GM23248 (cell line): ENCODE measurements at regions not wholly inside any gene's neighbourhood (a gene's known extent, or its start where the extent isn't known, plus 50 kb on each side); places are given as distances from the start of the nearest gene placed in this dataset.

Source experiments
- DNase-seq: peaks from one replicate; pipeline ENCODE4 v3.0.0-alpha.2; 2015
- H2AFZ ChIP-seq: fragments of 200-600 bp; sonication (generic); 2 replicates; pipeline ENCODE4 v1.6.1; 2016; ENCODE audit warnings: antibody characterized with exemption
- H3F3A ChIP-seq: fragments of 200-600 bp; sonication (generic); 2 replicates; pipeline ENCODE4 v1.6.1; 2016; ENCODE audit warnings: mild to moderate bottlenecking, antibody characterized with exemption, mixed run types; ENCODE audit not compliant: insufficient read depth
- H3K27ac ChIP-seq: fragments of 200-600 bp; sonication (generic); 2 replicates; pipeline ENCODE4 v1.5.1; 2016; ENCODE audit warnings: mild to moderate bottlenecking
- H3K27me3 ChIP-seq: fragments of 200-600 bp; sonication (generic); replicated peaks from 2 replicates; pipeline ENCODE4 v1.6.1; 2016; ENCODE audit warnings: mild to moderate bottlenecking; ENCODE audit not compliant: insufficient read depth
- H3K36me3 ChIP-seq: fragments of 200-600 bp; sonication (generic); 2 replicates; pipeline ENCODE4 v1.6.1; 2016; ENCODE audit warnings: low read depth, mild to moderate bottlenecking
- H3K4me1 ChIP-seq: fragments of 200-600 bp; sonication (generic); 2 replicates; pipeline ENCODE4 v1.6.1; 2016; ENCODE audit warnings: mild to moderate bottlenecking; ENCODE audit not compliant: insufficient read depth
- H3K4me2 ChIP-seq: fragments of 200-600 bp; sonication (generic); one replicate; pipeline ENCODE4 v1.6.1; 2016; ENCODE audit warnings: mild to moderate bottlenecking; ENCODE audit not compliant: unreplicated experiment
- H3K4me3 ChIP-seq: fragments of 200-600 bp; sonication (generic); 2 replicates; pipeline ENCODE4 v1.5.1; 2016; ENCODE audit warnings: mild to moderate bottlenecking
- H3K79me2 ChIP-seq: fragments of 200-600 bp; sonication (generic); 2 replicates; pipeline ENCODE4 v1.6.1; 2016; ENCODE audit warnings: mild to moderate bottlenecking; ENCODE audit not compliant: insufficient read depth
- H3K9ac ChIP-seq: fragments of 200-600 bp; sonication (generic); 2 replicates; pipeline ENCODE4 v1.6.1; 2016; ENCODE audit warnings: mild to moderate bottlenecking
- H3K9me2 ChIP-seq: fragments of 200-600 bp; sonication (generic); 2 replicates; pipeline ENCODE4 v1.6.1; 2016; ENCODE audit warnings: mixed run types, mild to moderate bottlenecking, moderate library complexity; ENCODE audit not compliant: insufficient read depth
- H3K9me3 ChIP-seq: fragments of 200-600 bp; sonication (generic); one replicate; pipeline ENCODE4 v1.6.1; 2017; ENCODE audit warnings: low read depth
- H4K20me1 ChIP-seq: fragments of 200-600 bp; sonication (generic); 2 replicates; pipeline ENCODE4 v1.6.0; 2016; ENCODE audit not compliant: insufficient read depth
- EZH2 ChIP-seq: fragments of 200-600 bp; sonication (generic); IDR thresholded peaks from 2 replicates; pipeline ENCODE4 v1.6.1; 2018; ENCODE audit warnings: antibody characterized with exemption, mild to moderate bottlenecking; ENCODE audit not compliant: insufficient read depth, poor library complexity, severe bottlenecking
- EZH2phosphoT487 ChIP-seq: fragments of 200-600 bp; sonication (generic); IDR thresholded peaks from 2 replicates; pipeline ENCODE4 v1.6.1; 2018; ENCODE audit warnings: antibody characterized with exemption, moderate library complexity, mild to moderate bottlenecking, low read depth; ENCODE audit not compliant: insufficient read depth
- WGBS, 2 experiments: methylation state at CpG; one replicate each; pipeline ENCODE4 v1.1.6; 2015 to 2017; ENCODE audit warnings: low lambda C conversion rate in 2 of 2, low coverage in 1 of 2; ENCODE audit errors: missing lambda C conversion rate in 2 of 2; 5-methylcytosine and 5-hydroxymethylcytosine counted together
- in situ Hi-C: fragments of 300-500 bp; cut with MboI; formaldehyde crosslinking; loops from 2 replicates; pipeline ENCODE4 v1.15.0; 2020

DNA sequence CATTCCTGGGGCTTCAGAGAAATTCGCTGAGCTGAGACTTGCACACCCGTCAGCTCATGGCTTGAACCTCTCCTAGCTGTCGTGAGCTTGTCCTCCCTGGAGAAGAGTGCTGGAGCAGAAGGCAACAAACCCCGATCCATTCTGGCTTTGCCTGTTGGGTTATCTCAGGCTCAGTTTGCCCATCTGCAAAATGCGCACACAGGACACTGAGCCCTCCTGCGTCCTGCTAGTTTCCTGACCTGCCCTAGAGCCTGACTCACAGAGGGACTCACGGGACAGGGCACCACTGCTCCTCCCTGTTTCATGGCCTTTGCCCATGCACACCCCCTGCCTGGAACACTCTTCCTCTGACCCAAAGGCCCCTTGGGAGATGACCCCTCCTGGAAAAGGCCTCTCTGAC is 365.0 kb downstream of the MN1 start:
- Histone ChIP-seq H3K27ac (no peak overlapping the region), H3K9me3 (no peaks in the 10 kb centered on the region), H3K9ac (no peak overlapping the region), H4K20me1 (no peaks in the 10 kb centered on the region), H2AFZ (no peak overlapping the region), H3K27me3 (no peaks in the 10 kb centered on the region), H3F3A (no peaks in the 10 kb centered on the region; the same call in 1 of the 2 replicates), H3K36me3 (no peaks in the 10 kb centered on the region), H3K4me1 (peaks cover 16% of the 10 kb centered on the region), H3K79me2 (no peaks in the 10 kb centered on the region), H3K4me3 (no peak overlapping the region), H3K4me2 (no peak overlapping the region), H3K9me2 (no peaks in the 10 kb centered on the region)
- WGBS, 2 experiments: 93 to 94% methylated on average over 7 of the region's 7 CpGs
- TF ChIP-seq EZH2 (no peak), EZH2phosphoT487 (no peak)
- in situ Hi-C loops: no loop called here
- DNase-seq: no peak

- WGBS, 2 experiments: 79 to 81% methylated on average over 4 of the region's 4 CpGs
- H2AFZ ChIP-seq: no peak overlapping the region
- TF ChIP-seq EZH2phosphoT487: no peak
- TF ChIP-seq EZH2: no peak
Measured at GRCh38 chr22:27437570-27437969, 364.0 kb downstream of the MN1 start.

DNA sequence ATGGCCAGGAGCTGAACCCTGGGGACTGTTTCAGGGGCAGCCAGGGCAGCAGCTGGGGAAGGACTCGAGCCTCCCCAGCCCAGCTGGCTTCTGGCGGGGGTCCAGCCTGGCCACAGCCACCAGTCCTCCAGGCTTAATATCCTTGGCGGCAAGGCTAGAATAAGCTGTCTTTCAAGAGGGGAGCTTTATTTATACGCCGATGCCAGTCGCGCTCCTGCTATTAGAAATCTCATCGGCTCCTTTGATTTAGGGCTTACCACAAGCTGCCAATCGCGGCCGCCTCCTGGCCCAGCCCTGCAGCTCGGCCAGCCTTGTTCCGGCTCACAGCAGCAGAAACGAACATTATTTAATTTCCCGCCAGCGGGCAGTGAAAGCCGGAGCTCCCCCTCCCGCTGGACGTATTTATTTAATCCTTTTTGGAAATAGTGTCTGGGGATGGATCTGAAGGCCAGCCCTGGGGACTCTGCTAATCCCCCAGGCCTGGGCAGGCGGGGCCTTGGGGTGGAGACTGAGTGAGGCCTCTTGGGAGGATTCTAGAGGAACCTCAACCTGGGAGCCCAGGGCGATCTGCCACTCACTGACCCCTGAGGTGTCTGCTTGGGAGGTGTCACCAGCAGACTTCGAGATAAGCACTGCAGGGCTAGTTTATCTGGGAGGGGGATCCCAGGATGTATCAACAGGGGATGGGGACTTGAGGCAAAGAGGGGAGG is 363.1 kb downstream of the MN1 start:
- Histone ChIP-seq H3K79me2 (no peaks in the 10 kb centered on the region), H3K9me2 (no peaks in the 10 kb centered on the region), H3K4me3 (no peak overlapping the region), H4K20me1 (no peaks in the 10 kb centered on the region), H3K27me3 (no peaks in the 10 kb centered on the region), H3K9me3 (no peaks in the 10 kb centered on the region), H3K4me1 (peaks cover 16% of the 10 kb centered on the region), H3K27ac (no peak overlapping the region), H3F3A (no peaks in the 10 kb centered on the region; the same call in 1 of the 2 replicates), H2AFZ (peak overlapping the region; percentile 55), H3K36me3 (no peaks in the 10 kb centered on the region), H3K4me2 (peak overlapping the region; percentile 15), H3K9ac (peak overlapping the region; percentile 3; the same call in 1 of the 2 replicates)
- 19 to 21% methylated on average over 22 of the region's 22 CpGs for WGBS, 2 experiments
- TF ChIP-seq EZH2 (no peak), EZH2phosphoT487 (no peak)
- in situ Hi-C loops: no loop called here
- DNase-seq: peak; percentile 57

More at GRCh38 chr22:27437570-27437969, 364.0 kb downstream of the MN1 start:
- H4K20me1 ChIP-seq: no peaks in the 10 kb centered on the region
- no peaks in the 10 kb centered on the region for H3K9me3 ChIP-seq
- no peak for DNase-seq
- H3K27me3 ChIP-seq: no peaks in the 10 kb centered on the region
- peaks cover 16% of the 10 kb centered on the region for H3K4me1 ChIP-seq
- H3K4me2 ChIP-seq: no peak overlapping the region
- H3K36me3 ChIP-seq: no peaks in the 10 kb centered on the region
- in situ Hi-C loops: no loop called here
- no peaks in the 10 kb centered on the region for H3K79me2 ChIP-seq
- no peak overlapping the region for H3K27ac ChIP-seq
- no peaks in the 10 kb centered on the region; the same call in 1 of the 2 replicates for H3F3A ChIP-seq
- H3K9ac ChIP-seq: no peak overlapping the region
- H3K4me3 ChIP-seq: no peak overlapping the region
- H3K9me2 ChIP-seq: no peaks in the 10 kb centered on the region

- in situ Hi-C loops: no loop called here
- Histone ChIP-seq H3K9me3 (no peaks in the 10 kb centered on the region), H4K20me1 (no peaks in the 10 kb centered on the region), H3K4me2 (no peak overlapping the region), H3F3A (no peaks in the 10 kb centered on the region; the same call in 1 of the 2 replicates), H3K4me1 (peaks cover 16% of the 10 kb centered on the region), H3K27ac (no peak overlapping the region), H3K79me2 (no peaks in the 10 kb centered on the region), H3K9me2 (no peaks in the 10 kb centered on the region), H3K36me3 (no peaks in the 10 kb centered on the region), H2AFZ (no peak overlapping the region), H3K9ac (no peak overlapping the region), H3K27me3 (no peaks in the 10 kb centered on the region), H3K4me3 (no peak overlapping the region)
- no peak for TF ChIP-seq EZH2phosphoT487
- no peak for TF ChIP-seq EZH2
- DNase-seq: no peak
- WGBS, 2 experiments: 74 to 76% methylated on average over 4 of the region's 4 CpGs
Measured at GRCh38 chr22:27439131-27439530, 362.4 kb downstream of the MN1 start.
